GM23338 (cell line): ENCODE measurements at regions not wholly inside any gene's neighbourhood (a gene's known extent, or its start where the extent isn't known, plus 50 kb on each side); places are given as distances from the start of the nearest gene placed in this dataset.

Experiments used
- ATAC-seq: fragments of 200-7000 bp; cut with Tn5 transposase; 3 replicates; pipeline ENCODE4 v1.9.1; 2020
- DNase-seq: peaks from one replicate; pipeline ENCODE4 v3.0.0-alpha.2; 2015; ENCODE audit warnings: low spot score
- H2AFZ ChIP-seq: fragments of 200-600 bp; sonication (generic); 2 replicates; pipeline ENCODE4 v1.8.0; 2016; ENCODE audit warnings: antibody characterized with exemption, mild to moderate bottlenecking, moderate library complexity
- H3F3A ChIP-seq: fragments of 200-600 bp; sonication (generic); replicated peaks from 2 replicates; pipeline ENCODE4 v1.8.0; 2017; ENCODE audit warnings: antibody characterized with exemption, mixed run types, low read depth
- H3K27ac ChIP-seq: fragments of 200-600 bp; sonication (generic); 2 replicates; pipeline ENCODE4 v1.6.1; 2016; ENCODE audit warnings: low read depth
- H3K27me3 ChIP-seq: fragments of 200-600 bp; sonication (generic); 2 replicates; pipeline ENCODE4 v1.8.0; 2016; ENCODE audit warnings: mild to moderate bottlenecking, mixed run types, moderate library complexity; ENCODE audit not compliant: insufficient read depth
- H3K36me3 ChIP-seq: fragments of 200-600 bp; sonication (generic); 2 replicates; pipeline ENCODE4 v1.8.0; 2016; ENCODE audit warnings: mild to moderate bottlenecking; ENCODE audit not compliant: insufficient read depth
- H3K4me1 ChIP-seq: fragments of 200-600 bp; sonication (generic); 2 replicates; pipeline ENCODE4 v1.8.0; 2016; ENCODE audit warnings: mild to moderate bottlenecking, moderate library complexity; ENCODE audit not compliant: insufficient read depth
- H3K4me2 ChIP-seq: fragments of 200-600 bp; sonication (generic); 2 replicates; pipeline ENCODE4 v1.7.1; 2017; ENCODE audit warnings: mixed run types
- H3K4me3 ChIP-seq: fragments of 200-600 bp; sonication (generic); 2 replicates; pipeline ENCODE4 v1.6.1; 2016; ENCODE audit warnings: mixed run types
- H3K79me2 ChIP-seq: fragments of 200-600 bp; sonication (generic); replicated peaks from 2 replicates; pipeline ENCODE4 v1.8.0; 2017; ENCODE audit warnings: mild to moderate bottlenecking; ENCODE audit not compliant: insufficient read depth
- H3K9me2 ChIP-seq: fragments of 200-600 bp; sonication (generic); 2 replicates; pipeline ENCODE4 v1.8.0; 2017; ENCODE audit not compliant: insufficient read depth
- H4K20me1 ChIP-seq: fragments of 200-600 bp; sonication (generic); replicated peaks from 2 replicates; pipeline ENCODE4 v1.8.0; 2017; ENCODE audit warnings: mild to moderate bottlenecking; ENCODE audit not compliant: insufficient read depth
- H3K27ac Mint-ChIP-seq: 2 replicates; pipeline ENCODE4 v1.8.0; 2020; ENCODE audit warnings: inconsistent platforms, mild to moderate bottlenecking, moderate library complexity, mixed read lengths
- H3K27me3 Mint-ChIP-seq: 3 replicates; pipeline ENCODE4 v1.8.0; 2022; ENCODE audit warnings: low read depth, mild to moderate bottlenecking, moderate library complexity, mixed read lengths, inconsistent platforms; ENCODE audit not compliant: insufficient read depth, poor library complexity
- H3K36me3 Mint-ChIP-seq: 3 replicates; pipeline ENCODE4 v1.8.0; 2021; ENCODE audit warnings: low read depth, mild to moderate bottlenecking, inconsistent platforms, moderate library complexity, mixed read lengths
- H3K4me1 Mint-ChIP-seq: 3 replicates; pipeline ENCODE4 v1.8.0; 2020; ENCODE audit warnings: mild to moderate bottlenecking, inconsistent platforms, mixed read lengths
- H3K4me3 Mint-ChIP-seq: 3 replicates; pipeline ENCODE4 v1.8.0; 2021; ENCODE audit warnings: moderate library complexity, mild to moderate bottlenecking, inconsistent platforms, mixed read lengths
- H3K9me3 Mint-ChIP-seq: 3 replicates; pipeline ENCODE4 v1.8.0; 2020; ENCODE audit warnings: moderate library complexity, mild to moderate bottlenecking, inconsistent platforms, mixed read lengths
- CREB1 ChIP-seq: fragments of 250-450 bp; sonication (Bioruptor Pico); IDR thresholded peaks from 2 replicates; pipeline ENCODE4 v1.5.0; 2020; ENCODE audit warnings: low read depth, mild to moderate bottlenecking, moderate library complexity
- ZNF114 ChIP-seq: fragments of 250-450 bp; sonication (Bioruptor Pico); IDR thresholded peaks from 2 replicates; pipeline ENCODE4 v1.5.0; 2020; ENCODE audit warnings: mild to moderate bottlenecking, moderate library complexity
- TF ChIP-seq, protein P1 (sequence below): IDR thresholded peaks from 2 replicates; pipeline ENCODE4 v1.6.1; 2016; ENCODE audit warnings: antibody characterized with exemption
- TF ChIP-seq, protein P2 (sequence below), 2 experiments: fragments of 200-600 bp in 1 of 2; sonication (generic) in 1 of 2; conservative IDR thresholded peaks; 2 replicates each; pipeline versions ENCODE4 v1.5.1 to v1.6.1; 2016 to 2017; ENCODE audit warnings: antibody characterized with exemption in 2 of 2, low read depth in 2 of 2, mild to moderate bottlenecking in 2 of 2, moderate library complexity in 1 of 2
- TF ChIP-seq, protein P3 (sequence below): IDR thresholded peaks from one replicate; pipeline ENCODE4 v1.6.1; 2018; ENCODE audit warnings: antibody characterized with exemption; ENCODE audit not compliant: unreplicated experiment

DNA sequence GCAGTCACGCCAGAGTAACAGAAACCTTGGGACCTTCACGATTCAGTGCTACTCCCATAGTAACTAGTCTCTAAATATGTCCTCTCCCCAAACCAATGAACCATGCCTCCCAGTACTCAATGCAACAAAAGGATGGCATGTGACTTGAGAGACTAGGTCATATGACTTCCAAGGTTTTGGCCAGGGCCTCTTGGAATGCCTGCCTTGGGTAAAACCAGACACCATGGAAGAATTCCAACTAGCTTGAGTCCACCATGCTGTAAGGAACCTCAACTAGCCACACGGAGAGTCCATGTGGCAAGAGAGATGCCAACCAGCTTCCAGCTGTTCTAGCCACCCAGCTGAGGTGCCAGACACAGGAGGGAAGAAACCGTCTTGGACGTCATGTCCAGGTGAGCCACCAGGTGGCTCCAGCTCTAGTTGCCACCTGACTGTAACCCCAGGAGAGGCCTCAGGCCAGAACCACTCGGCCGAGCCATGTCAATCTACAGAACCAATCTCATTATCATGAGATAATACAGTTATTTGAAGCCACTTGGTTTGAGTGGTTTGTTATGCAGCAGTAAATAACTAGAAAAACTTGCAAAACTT, 115.0 kb downstream of the SYF2 start:
- Histone ChIP-seq H3K27ac (no peak overlapping the region), H3K4me1 (no peaks in the 10 kb centered on the region), H3K36me3 (no peaks in the 10 kb centered on the region), H4K20me1 (no peaks in the 10 kb centered on the region), H3K4me2 (no peak overlapping the region), H3K79me2 (no peaks in the 10 kb centered on the region), H3K27me3 (no peaks in the 10 kb centered on the region), H3K4me3 (no peak overlapping the region), H3F3A (no peaks in the 10 kb centered on the region), H3K9me2 (no peaks in the 10 kb centered on the region), H2AFZ (no peak overlapping the region)
- H3K36me3 Mint-ChIP-seq = no peaks in the 10 kb centered on the region; the same call in 2 of the 3 replicates
- H3K9me3 Mint-ChIP-seq = no peaks in the 10 kb centered on the region
- H3K27me3 Mint-ChIP-seq = peaks cover 1% of the 10 kb centered on the region
- no peaks in the 10 kb centered on the region for H3K4me1 Mint-ChIP-seq
- ATAC-seq (peak; percentile 98), DNase-seq (peak; percentile 84)
- no peak overlapping the region for H3K27ac Mint-ChIP-seq
- TF ChIP-seq, protein P1, sequence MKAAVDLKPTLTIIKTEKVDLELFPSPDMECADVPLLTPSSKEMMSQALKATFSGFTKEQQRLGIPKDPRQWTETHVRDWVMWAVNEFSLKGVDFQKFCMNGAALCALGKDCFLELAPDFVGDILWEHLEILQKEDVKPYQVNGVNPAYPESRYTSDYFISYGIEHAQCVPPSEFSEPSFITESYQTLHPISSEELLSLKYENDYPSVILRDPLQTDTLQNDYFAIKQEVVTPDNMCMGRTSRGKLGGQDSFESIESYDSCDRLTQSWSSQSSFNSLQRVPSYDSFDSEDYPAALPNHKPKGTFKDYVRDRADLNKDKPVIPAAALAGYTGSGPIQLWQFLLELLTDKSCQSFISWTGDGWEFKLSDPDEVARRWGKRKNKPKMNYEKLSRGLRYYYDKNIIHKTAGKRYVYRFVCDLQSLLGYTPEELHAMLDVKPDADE = no peak
- TF ChIP-seq, protein P2, sequence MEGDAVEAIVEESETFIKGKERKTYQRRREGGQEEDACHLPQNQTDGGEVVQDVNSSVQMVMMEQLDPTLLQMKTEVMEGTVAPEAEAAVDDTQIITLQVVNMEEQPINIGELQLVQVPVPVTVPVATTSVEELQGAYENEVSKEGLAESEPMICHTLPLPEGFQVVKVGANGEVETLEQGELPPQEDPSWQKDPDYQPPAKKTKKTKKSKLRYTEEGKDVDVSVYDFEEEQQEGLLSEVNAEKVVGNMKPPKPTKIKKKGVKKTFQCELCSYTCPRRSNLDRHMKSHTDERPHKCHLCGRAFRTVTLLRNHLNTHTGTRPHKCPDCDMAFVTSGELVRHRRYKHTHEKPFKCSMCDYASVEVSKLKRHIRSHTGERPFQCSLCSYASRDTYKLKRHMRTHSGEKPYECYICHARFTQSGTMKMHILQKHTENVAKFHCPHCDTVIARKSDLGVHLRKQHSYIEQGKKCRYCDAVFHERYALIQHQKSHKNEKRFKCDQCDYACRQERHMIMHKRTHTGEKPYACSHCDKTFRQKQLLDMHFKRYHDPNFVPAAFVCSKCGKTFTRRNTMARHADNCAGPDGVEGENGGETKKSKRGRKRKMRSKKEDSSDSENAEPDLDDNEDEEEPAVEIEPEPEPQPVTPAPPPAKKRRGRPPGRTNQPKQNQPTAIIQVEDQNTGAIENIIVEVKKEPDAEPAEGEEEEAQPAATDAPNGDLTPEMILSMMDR (conservative IDR thresholded peaks at IDR 0.05; ENCODE audit: low read depth in 2 of 2) = peak; percentile 65 to 84
- TF ChIP-seq, protein P3, sequence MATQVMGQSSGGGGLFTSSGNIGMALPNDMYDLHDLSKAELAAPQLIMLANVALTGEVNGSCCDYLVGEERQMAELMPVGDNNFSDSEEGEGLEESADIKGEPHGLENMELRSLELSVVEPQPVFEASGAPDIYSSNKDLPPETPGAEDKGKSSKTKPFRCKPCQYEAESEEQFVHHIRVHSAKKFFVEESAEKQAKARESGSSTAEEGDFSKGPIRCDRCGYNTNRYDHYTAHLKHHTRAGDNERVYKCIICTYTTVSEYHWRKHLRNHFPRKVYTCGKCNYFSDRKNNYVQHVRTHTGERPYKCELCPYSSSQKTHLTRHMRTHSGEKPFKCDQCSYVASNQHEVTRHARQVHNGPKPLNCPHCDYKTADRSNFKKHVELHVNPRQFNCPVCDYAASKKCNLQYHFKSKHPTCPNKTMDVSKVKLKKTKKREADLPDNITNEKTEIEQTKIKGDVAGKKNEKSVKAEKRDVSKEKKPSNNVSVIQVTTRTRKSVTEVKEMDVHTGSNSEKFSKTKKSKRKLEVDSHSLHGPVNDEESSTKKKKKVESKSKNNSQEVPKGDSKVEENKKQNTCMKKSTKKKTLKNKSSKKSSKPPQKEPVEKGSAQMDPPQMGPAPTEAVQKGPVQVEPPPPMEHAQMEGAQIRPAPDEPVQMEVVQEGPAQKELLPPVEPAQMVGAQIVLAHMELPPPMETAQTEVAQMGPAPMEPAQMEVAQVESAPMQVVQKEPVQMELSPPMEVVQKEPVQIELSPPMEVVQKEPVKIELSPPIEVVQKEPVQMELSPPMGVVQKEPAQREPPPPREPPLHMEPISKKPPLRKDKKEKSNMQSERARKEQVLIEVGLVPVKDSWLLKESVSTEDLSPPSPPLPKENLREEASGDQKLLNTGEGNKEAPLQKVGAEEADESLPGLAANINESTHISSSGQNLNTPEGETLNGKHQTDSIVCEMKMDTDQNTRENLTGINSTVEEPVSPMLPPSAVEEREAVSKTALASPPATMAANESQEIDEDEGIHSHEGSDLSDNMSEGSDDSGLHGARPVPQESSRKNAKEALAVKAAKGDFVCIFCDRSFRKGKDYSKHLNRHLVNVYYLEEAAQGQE = no peak
- no peak overlapping the region for H3K4me3 Mint-ChIP-seq

DNA sequence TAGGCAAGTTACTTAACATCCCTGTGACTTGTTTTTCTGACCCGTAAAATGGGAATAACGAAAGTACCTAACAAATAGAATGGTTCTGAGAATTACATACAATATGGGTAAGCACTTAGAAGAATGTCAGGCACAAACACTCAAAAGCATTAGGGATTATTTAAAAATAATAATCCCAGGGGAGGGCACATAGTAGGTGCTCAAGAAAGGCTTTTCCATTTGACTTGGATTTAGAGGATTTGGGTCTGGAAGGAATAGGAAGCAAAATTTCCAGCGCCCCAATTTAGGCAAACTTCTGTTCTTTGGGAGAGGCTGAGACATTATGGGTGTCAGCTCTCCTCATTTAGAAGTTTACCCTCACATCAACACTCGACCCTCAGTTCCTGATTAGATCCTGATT, 115.5 kb downstream of the SYF2 start:
- H3F3A ChIP-seq = no peaks in the 10 kb centered on the region
- H3K36me3 ChIP-seq = no peaks in the 10 kb centered on the region
- H3K4me1 ChIP-seq = no peaks in the 10 kb centered on the region
- H3K27ac ChIP-seq = no peak overlapping the region
- H3K9me2 ChIP-seq = no peaks in the 10 kb centered on the region
- Mint-ChIP-seq H3K36me3 (no peaks in the 10 kb centered on the region; the same call in 2 of the 3 replicates), H3K9me3 (no peaks in the 10 kb centered on the region), H3K27ac (no peak overlapping the region), H3K4me3 (no peak overlapping the region), H3K4me1 (no peaks in the 10 kb centered on the region), H3K27me3 (peaks cover 1% of the 10 kb centered on the region)
- H4K20me1 ChIP-seq = no peaks in the 10 kb centered on the region
- H2AFZ ChIP-seq = no peak overlapping the region
- no peak overlapping the region for H3K4me3 ChIP-seq
- H3K79me2 ChIP-seq = no peaks in the 10 kb centered on the region
- H3K4me2 ChIP-seq = no peak overlapping the region
- DNase-seq (no peak), ATAC-seq (no peak)
- no peaks in the 10 kb centered on the region for H3K27me3 ChIP-seq
- TF ChIP-seq, protein P1 = no peak
- no peak for TF ChIP-seq ZNF114 (CRISPR knock-in tag)
- TF ChIP-seq CREB1 (CRISPR knock-in tag) = no peak
- TF ChIP-seq, protein P3 = no peak
